Prostate gland (tissue), 2 donors: ENCODE measurements at regions not wholly inside any gene's neighbourhood (a gene's known extent, or its start where the extent isn't known, plus 50 kb on each side); places are given as distances from the start of the nearest gene placed in this dataset.

ENCODE experiments used
- DNase-seq: peaks from one replicate; pipeline ENCODE4 v3.0.0-alpha.2; 2019; ENCODE audit warnings: low spot score
- H3K27ac ChIP-seq, 2 donors: fragments of 200-600 bp; sonication (generic); 2 replicates each; pipeline ENCODE4 v1.5.1; 2017 to 2019
- H3K27me3 ChIP-seq: fragments of 200-600 bp; sonication (generic); replicated peaks from 2 replicates; pipeline ENCODE4 v1.5.1; 2019; ENCODE audit not compliant: insufficient read depth
- H3K36me3 ChIP-seq, 2 donors: fragments of 200-600 bp; sonication (generic); 1 replicate in 1 of 2; 2 replicates in 1 of 2; pipeline versions ENCODE4 v1.5.1 to v1.8.1; 2017 to 2019
- H3K4me1 ChIP-seq: fragments of 200-600 bp; sonication (generic); replicated peaks from 2 replicates; pipeline ENCODE4 v1.5.1; 2019
- H3K4me3 ChIP-seq, 2 donors: fragments of 200-600 bp; sonication (generic); 2 replicates each; pipeline ENCODE4 v1.5.1; 2017 to 2019
- H3K9me3 ChIP-seq: fragments of 200-600 bp; sonication (generic); 2 replicates; pipeline ENCODE4 v1.5.1; 2017
- POLR2A ChIP-seq: fragments of 450-650 bp; IDR thresholded peaks from one replicate; pipeline ENCODE4 v1.6.1; 2016; ENCODE audit warnings: antibody characterized with exemption, mild to moderate bottlenecking
- POLR2AphosphoS5 ChIP-seq: sonication (generic); formaldehyde crosslinking; IDR thresholded peaks from one replicate; pipeline ENCODE4 v1.6.1; 2017; ENCODE audit warnings: antibody characterized with exemption
- WGBS: methylation state at CpG from one replicate; pipeline ENCODE4 v1.1.5; 2018; 5-methylcytosine and 5-hydroxymethylcytosine counted together
- intact Hi-C: fragments of 100-400 bp; cut with DNase I; formaldehyde crosslinking; loops from one replicate; pipeline ENCODE4 v1.14.2; 2022
- TF ChIP-seq, protein P1 (sequence below), 4 experiments: fragments of 200-600 bp in 2 of 4; fragments of 450-650 bp in 2 of 4; sonication (generic) in 2 of 4; IDR thresholded peaks; 1 replicate in 3 of 4; 2 replicates in 1 of 4; pipeline ENCODE4 v1.5.1; 2016 to 2019; ENCODE audit warnings: antibody characterized with exemption in 4 of 4, mild to moderate bottlenecking in 2 of 4, moderate library complexity in 2 of 4

DNA sequence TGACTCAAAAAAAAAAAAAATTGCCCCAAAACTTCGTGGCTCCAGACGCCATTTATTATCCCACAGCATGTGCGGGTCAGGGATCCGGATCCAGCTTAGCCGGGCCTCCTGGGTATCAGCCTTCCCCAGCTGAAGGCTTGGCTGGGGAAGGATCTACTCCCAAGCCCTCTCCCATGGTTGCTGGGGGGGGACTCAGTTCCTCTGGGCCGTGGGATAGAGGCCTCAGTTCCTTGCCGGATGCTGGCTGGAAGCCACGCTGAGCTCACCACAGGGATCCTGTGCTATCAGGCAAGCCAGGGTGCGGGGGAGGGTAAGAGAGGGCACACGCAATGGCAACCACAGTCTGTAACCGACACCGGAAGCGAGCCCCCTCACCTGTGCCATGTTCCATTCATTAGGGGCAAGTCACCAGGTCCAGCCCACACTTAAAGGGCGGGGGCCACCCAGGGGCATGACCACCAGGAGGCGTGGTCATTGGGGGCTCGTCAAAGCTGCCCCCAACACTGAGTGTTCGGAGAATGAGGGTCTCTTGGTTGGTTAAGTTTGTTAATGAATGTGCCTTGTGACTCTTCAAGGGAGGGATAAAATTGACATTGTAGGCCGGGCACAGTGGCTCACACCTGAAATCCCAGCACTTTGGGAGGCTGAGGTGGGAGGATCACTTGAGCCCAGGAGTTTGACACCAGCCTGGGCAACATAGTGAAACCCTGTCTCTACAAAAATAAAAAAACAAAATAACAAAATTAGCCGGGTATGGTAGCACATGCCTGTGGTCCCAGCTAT, 210.0 kb upstream of the GSE1 start:
- DNase-seq = no peak
- intact Hi-C loops = no loop called here
- H3K4me3 ChIP-seq = no peak overlapping the region
- WGBS = 70% methylated on average over 19 of the region's 19 CpGs
- H3K27ac ChIP-seq = no peak overlapping the region
- no peaks in the 10 kb centered on the region for H3K4me1 ChIP-seq
- TF ChIP-seq POLR2A (no peak), POLR2AphosphoS5 (no peak)
- TF ChIP-seq, protein P1, sequence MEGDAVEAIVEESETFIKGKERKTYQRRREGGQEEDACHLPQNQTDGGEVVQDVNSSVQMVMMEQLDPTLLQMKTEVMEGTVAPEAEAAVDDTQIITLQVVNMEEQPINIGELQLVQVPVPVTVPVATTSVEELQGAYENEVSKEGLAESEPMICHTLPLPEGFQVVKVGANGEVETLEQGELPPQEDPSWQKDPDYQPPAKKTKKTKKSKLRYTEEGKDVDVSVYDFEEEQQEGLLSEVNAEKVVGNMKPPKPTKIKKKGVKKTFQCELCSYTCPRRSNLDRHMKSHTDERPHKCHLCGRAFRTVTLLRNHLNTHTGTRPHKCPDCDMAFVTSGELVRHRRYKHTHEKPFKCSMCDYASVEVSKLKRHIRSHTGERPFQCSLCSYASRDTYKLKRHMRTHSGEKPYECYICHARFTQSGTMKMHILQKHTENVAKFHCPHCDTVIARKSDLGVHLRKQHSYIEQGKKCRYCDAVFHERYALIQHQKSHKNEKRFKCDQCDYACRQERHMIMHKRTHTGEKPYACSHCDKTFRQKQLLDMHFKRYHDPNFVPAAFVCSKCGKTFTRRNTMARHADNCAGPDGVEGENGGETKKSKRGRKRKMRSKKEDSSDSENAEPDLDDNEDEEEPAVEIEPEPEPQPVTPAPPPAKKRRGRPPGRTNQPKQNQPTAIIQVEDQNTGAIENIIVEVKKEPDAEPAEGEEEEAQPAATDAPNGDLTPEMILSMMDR (IDR thresholded peaks at IDR 0.05) = no peak
- H3K36me3 ChIP-seq = no peaks in the 10 kb centered on the region
- no peaks in the 10 kb centered on the region for H3K27me3 ChIP-seq
- H3K9me3 ChIP-seq = no peaks in the 10 kb centered on the region

DNA sequence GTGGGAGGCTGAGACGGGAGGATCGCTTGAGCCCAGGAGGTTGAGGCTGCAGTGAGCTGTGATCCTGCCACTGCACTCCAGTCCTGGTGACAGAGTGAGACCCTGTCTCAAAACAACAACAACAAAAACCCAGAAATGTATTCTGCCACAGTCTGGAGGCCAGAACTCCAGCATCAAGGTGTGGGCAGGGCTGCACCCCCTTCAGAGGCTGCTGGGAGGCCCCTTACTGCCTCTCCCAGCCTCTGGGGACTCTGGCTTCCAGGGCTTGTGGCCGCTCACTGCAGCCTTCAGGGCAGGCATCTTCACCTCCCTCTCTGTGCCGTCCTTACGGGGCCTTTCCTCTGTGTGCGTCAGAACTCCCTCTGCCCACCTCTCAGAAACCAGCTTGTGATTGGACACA, 209.4 kb upstream of the GSE1 start:
- intact Hi-C loops = no loop called here
- DNase-seq = no peak
- TF ChIP-seq, protein P1 (IDR thresholded peaks at IDR 0.05) = no peak
- TF ChIP-seq POLR2A (no peak), POLR2AphosphoS5 (no peak)
- H3K27me3 ChIP-seq = no peaks in the 10 kb centered on the region
- H3K9me3 ChIP-seq = no peaks in the 10 kb centered on the region
- WGBS = 93% methylated on average over 6 of the region's 6 CpGs
- H3K4me3 ChIP-seq = no peak overlapping the region
- no peaks in the 10 kb centered on the region for H3K36me3 ChIP-seq
- no peak overlapping the region for H3K27ac ChIP-seq
- H3K4me1 ChIP-seq = no peaks in the 10 kb centered on the region

DNA sequence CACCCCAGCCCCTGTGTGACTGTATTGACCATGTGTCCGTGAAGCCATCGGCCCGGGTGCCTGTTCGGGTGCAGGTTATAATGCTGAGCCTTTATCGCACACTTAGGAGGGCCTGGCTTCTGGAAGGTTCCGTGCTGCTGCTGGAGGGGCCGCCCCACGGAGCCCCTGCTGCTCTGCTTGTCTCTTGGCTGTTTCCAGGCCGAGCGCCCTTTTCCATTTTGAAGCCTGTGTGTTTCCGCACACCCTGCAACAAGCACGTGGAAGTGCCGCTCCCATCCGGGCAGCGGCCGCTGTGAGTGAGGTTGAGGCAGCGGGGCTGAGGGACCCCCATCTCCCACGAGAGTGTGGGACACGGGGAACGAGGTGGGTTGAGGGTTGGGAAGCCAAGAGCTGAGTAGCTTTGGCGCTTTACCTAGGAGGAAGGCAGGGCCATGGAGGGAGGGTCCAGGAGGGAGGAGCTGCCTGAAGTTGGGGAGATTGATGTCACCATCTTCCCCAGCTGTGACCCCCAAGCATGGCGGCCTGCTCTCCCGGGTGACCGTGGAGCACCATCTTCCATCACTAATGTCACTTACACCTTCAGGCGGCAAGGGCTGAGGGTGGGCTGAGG, 200.1 kb upstream of the GSE1 start:
- intact Hi-C loops = no loop called here
- DNase-seq = no peak

DNA sequence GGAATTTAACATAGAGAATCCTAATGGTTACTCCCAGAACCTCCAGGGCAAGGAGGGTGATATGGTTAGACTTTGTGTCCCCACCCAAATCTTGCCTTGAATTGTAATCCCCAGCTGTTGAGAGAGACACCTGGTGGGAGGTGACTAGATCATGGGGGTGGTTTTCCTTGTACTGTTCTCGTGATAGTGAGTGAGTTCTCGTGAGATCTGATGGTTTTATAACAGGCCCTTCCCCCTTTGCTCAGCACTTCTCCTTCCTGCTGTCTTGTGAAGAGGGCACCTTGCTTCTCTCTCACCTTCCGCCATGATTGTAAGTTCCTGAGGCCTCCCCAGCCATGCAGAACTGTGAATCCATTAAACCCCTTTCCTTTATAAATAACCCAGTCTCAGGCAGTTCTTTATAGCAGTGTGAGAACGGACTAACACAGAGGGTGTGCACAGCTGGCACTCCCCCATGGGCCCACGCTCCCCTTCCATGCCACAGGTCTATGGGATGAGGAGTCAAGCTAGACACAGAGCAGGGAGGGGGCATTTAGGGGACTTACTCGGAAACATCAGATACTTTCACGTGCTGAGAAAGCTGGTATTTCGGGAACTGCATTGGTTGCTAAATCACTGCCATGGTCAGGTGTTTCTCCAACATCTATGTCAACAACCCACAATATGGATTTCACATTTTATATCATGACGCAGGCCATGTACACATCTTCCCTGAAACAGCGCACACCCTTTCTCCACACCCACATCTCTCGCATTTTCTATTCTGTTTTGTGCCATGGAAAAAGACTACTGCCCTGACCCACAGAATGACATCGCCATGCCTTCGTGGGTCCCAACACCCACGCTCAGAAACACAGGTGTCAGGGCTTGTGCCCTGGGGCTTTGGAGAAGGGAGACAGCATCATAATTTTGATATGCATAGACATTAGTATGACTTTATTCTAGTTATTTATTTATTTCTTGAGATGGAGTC, 199.1 kb upstream of the GSE1 start:
- TF ChIP-seq, protein P1 (IDR thresholded peaks at IDR 0.05) = no peak
- TF ChIP-seq POLR2AphosphoS5 (no peak), POLR2A (no peak)
- WGBS = 97% methylated on average over 14 of the region's 14 CpGs
- Histone ChIP-seq H3K27ac (no peak overlapping the region), H3K4me1 (peaks cover 3% of the 10 kb centered on the region), H3K4me3 (no peak overlapping the region), H3K36me3 (no peaks in the 10 kb centered on the region), H3K27me3 (no peaks in the 10 kb centered on the region), H3K9me3 (no peaks in the 10 kb centered on the region)
- DNase-seq = no peak
- intact Hi-C loops = no loop called here

More for the DNA sequence above, 200.1 kb upstream of the GSE1 start:
- Histone ChIP-seq H3K36me3 (no peaks in the 10 kb centered on the region), H3K9me3 (no peaks in the 10 kb centered on the region), H3K4me1 (peaks cover 3% of the 10 kb centered on the region), H3K27me3 (no peaks in the 10 kb centered on the region), H3K4me3 (no peak overlapping the region), H3K27ac (no peak overlapping the region)
- WGBS = 93% methylated on average over 25 of the region's 25 CpGs
- TF ChIP-seq, protein P1 (IDR thresholded peaks at IDR 0.05) = no peak
- TF ChIP-seq POLR2AphosphoS5 = no peak
- TF ChIP-seq POLR2A = no peak
